HK-2 (cell line): ENCODE measurements at regions not wholly inside any gene's neighbourhood (a gene's known extent, or its start where the extent isn't known, plus 50 kb on each side); places are given as distances from the start of the nearest gene placed in this dataset.

Source experiments
- DNase-seq: peaks from one replicate; pipeline ENCODE4 v3.0.0-alpha.2; 2018; ENCODE audit not compliant: unreplicated experiment

DNA sequence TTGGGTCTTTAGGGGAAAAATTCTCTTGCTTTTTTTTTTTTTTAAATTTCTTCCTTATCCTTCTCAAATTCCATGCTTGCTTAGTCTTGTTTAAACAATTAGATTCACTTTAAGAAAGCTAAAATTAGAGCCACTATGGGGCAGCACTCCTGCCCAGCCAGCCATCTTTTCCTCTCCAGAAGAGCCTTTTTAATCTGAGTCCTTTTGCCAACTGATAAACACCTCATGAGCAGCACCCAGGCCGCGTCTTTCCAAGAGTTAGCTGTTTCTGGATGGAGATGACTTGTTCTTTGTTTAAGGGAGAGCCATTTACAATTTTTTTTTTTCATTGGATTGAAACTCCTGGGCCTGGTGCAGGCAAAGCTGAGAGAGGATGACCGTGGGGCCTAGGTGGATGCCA lies 53.3 kb upstream of the TSPAN2 start:
- no peak for DNase-seq

DNA sequence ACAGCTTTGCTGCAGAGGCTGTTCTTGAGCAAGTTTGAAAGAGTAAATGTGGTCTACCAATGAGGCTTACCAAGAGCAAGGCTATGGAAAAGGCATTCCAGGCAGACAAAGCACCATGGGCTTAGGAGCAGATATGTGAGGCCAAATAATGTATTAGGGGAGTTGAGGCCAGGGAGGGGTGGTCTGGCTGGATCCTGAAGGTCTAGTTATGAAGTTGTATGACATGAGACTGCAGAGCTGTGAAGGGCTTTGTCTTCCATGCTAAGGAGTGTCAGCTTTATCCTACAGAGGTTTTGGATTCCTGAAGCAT lies 51.8 kb upstream of the TSPAN2 start:
- DNase-seq: no peak

DNA sequence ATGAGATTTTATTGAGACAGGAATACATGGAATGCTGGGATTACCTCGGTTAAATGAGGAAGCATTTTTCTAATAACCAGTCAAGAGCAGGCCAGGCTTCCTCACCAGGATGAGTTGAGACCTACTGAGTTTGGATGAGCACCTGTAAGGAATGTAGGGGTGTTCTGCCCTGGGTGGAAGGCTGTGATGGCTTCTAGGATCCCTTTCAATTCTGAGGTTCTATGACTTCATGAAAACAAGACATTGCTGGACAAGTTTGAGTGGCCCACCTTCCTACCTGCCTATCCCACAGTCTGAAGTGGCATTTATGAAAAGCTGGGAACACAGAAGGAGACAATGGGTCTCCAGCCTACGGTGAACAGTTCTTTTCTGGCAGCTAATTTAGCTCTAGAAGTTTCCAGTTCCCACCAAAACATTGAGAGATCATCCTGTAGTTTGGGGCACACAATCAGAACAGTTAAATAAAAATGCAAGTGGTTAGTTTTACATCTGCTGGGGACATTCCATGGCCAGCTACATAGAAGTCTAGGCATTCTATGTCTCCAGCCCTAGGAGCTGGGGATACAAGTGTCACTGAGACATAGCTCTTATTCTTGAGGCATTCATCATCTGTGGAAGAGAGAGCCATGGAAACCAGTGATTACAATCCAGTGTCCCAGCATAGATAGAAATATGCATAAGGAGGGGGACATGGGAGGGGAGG lies 51.3 kb upstream of the TSPAN2 start:
- no peak for DNase-seq

GRCh38 chr1:115139381-115139780 lies 50.1 kb upstream of the TSPAN2 start:
- no peak for DNase-seq
